Lung microvascular endothelial cell (primary cell): ENCODE measurements at regions not wholly inside any gene's neighbourhood (a gene's known extent, or its start where the extent isn't known, plus 50 kb on each side); places are given as distances from the start of the nearest gene placed in this dataset.

ENCODE experiments used
- DNase-seq, 2 donors: peaks; one replicate each; pipeline versions ENCODE4 v3.0.0 to v3.0.0-alpha.2; 2010; ENCODE audit warnings: low read depth in 2 of 2

GRCh38 chr13:78426183-78426582, 177.2 kb downstream of the POU4F1 start:
- no peak for DNase-seq

GRCh38 chr13:78420814-78421213, 182.5 kb downstream of the POU4F1 start:
- DNase-seq = no peak

DNA sequence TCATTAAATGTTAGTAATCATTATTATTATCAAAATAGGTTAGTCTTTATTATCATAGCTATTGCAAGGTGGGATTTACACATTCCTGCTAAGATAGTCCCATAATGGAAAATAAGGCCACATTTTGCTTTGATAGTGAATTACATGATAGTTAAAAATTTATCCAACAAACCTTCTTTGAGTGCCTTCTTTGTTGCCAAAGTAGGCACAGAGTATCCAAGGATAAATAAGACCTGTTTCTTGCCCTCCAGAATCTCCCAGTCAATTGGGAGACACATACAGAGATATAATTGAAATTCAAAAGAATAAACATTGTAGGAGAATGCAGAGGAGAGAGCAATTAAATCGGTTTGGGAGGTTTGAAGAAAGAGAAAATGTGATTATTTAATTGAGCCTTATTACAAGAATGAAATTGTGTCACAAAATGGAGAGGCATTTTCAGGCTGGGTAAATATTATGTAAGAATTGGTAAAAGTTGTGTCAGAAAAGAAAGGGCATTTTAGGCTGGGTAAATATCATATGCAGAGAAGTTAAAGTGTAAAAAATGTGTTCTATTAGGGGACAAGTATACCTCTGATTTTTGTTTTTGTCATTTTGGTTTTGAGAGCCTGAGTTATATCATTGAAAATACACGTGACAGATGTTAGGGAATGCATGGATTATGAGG, 189.3 kb downstream of the POU4F1 start:
- DNase-seq = no peak

- no peak for DNase-seq
These were observed 192.5 kb downstream of the POU4F1 start for GRCh38 chr13:78410847-78411246.

DNA sequence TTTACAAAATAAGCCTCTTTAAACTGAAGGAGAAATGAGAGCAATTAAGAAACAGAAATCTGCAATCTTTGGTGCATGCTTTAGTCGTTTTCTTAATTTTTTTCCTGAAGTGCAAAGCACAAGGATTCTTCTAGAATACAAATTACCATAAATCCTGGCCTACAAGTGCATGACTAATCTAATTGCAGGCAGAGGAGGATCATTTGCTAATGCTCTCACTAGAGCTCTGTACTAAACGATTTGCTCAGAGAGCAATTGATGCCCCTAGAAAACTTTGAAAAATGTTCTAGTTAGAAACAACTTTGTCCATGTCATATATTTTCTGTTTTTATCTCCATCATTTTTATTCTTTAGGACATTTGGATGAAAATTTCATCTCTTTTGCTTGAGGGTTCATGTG, 193.2 kb downstream of the POU4F1 start:
- DNase-seq = no peak

GRCh38 chr13:78409172-78409571, 194.2 kb downstream of the POU4F1 start:
- no peak for DNase-seq

DNA sequence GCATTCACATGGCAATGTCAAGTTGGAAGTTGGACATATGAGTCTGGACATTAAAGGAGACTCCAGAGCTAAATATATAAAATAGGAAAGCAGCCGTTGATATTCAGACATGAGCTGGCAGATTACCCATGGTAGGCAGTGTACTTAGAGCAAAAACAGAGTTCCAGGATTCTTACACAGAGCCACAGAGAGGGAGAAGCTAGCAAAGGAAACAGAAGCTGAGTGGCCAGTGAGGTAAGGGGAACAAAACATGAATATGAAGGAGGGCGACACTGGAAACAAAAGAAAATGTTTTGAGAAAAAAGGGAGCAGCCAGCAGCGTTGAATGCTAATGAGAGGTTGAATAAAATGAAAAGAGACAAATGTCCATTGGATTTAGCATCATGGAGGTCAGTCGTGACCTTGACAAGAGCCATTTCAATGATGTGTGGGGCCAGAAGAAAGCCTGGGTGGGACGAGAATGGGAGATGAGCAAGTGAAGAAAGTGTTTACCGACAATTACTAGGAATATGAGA, 198.4 kb downstream of the POU4F1 start:
- no peak for DNase-seq

- DNase-seq = no peak
These were observed 200.5 kb downstream of the POU4F1 start for GRCh38 chr13:78402708-78403400.

DNA sequence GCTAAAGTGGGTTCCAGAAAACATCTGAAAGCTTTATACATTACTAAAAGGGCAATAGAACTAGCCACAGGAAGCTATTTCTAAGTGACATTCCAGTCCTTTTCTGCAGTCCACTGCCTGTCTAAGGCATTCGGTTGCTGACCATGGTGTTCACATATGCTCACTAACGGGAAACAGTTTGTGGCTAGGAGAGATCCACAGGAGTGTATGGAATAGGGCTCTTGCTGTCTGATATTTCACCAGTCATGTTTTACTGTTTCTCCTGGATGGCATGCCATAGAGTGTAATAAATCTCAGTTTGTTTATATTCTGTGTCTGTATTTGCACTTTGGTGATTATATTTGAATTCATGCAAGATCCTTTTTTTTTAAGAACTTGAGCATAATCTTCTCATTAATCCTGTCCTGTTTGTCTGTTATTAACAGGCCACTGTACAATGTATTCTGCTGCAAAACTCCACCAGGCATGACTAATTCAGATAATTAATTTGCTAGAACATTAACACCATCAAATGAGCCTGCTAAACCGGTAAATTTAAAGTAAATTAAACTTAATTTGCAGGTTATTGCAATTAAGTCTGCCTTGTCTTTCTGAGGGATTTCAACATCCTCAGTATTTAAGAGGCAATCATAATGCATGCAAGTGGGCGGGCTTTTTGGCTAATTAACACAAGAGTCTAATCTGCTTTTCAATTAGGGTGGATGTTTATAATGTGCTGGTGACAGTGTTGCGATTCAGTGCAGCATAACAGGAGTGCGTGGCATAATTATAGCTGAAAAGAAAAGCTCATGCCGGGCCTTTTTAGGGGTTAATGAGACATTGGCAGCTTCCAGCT, 201.3 kb downstream of the POU4F1 start:
- DNase-seq = no peak

DNA sequence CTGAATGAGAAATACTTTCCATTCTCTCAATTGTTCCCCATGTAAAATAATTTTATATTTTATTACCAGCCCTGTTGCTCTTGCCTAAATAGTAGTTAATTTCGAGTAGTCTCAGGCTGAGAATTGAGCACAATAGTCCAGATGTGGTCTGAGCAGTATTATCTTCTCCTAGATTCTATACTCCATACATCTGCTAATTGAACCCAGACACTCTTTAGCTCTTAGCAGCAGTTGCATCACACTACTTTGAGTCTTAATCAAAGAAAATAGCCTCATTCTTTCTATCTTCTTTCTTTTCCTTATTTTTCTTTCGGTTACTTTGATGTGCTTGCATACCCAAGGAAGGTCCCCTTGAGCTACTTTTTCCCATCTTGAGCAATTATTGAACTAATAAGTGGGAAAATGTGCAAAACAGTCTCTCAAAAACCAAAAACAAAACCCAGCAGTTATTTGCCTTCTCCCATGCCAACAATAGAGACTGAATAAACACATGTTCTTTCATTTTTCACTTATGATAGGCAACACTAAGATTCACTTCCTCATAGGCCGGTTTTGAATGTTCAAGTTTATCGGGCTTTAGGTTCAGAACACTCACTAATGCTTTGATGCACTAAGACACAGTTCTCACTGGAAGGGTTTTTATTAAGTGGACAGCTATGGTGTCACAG, 204.5 kb downstream of the POU4F1 start:
- no peak for DNase-seq

DNA sequence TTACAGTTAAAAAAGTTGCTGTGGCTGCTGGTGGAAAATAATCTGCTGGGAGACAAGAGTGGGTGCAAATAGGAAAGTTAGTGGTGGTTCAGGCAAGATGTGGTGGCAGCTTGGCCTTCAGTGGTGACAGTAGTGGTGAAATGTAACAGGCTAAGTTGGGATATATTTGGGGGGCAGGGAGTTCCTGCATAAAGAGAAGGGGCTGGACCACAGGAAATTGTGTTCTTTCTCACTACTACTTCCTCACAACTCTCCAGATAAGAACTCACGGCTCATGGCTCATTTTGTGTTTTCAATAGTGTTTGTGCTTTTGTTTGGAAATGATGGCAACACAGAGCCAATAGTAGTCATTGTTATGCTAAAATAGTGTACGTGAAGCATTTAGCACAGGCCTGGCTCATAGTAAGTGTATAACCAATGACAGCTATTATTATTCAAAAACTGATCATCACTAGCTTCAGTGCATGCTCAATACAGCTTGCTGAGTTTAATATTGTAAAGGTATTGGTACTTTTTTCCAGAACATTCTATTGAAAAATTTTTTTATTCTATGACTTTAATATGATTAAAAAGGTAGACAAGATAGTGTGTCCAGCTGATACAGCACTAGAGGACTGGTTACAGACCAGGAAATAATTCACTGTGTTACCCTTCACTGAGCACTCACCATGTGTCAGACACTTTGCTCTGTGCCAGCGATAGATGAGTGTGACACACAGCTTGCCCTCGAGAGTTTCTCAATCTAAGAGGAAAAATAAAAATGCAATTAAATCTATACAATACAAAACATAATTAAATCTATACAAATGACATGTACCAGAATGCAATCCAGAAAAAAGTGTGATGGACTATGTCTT, 209.8 kb downstream of the POU4F1 start:
- no peak for DNase-seq

DNA sequence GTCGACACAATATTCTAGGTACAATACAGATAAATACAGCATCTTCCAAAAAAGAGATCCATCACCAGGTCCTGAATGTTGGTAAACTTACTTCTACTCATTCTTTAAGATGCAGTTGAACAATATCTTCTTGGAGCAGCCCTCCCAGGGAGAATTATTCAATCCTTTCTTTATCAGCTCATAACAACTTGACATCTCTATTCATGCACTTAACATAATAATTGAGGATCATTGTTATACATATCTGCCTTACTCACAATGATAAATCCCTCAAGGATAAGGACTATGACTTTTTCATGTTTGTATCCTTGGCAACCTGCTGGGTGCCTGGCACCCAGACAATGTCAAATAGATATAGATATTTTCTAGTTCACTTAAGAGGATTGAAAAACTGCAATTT, 219.5 kb downstream of the POU4F1 start:
- no peak for DNase-seq

GRCh38 chr13:78383071-78383484, 220.3 kb downstream of the POU4F1 start:
- DNase-seq = no peak

DNA sequence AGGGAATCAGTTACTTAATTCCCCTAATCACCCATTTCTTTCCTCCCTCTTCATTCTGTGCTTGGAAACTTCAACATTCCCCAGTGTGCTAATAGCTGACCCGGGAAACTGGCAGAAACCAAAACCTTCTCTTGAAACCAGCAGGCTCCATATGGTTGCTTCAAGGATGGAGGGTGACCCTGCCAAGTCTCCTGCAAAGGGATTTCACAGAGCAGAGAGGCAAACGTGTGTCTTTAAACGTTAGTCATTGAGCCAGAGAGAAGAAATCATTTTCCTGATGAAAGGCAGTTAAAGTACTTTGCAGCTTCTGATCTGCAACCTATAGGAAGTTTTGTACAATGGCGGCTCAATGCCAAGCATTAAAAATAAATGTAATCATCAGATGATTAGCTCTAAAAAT, 220.9 kb downstream of the POU4F1 start:
- no peak for DNase-seq

DNA sequence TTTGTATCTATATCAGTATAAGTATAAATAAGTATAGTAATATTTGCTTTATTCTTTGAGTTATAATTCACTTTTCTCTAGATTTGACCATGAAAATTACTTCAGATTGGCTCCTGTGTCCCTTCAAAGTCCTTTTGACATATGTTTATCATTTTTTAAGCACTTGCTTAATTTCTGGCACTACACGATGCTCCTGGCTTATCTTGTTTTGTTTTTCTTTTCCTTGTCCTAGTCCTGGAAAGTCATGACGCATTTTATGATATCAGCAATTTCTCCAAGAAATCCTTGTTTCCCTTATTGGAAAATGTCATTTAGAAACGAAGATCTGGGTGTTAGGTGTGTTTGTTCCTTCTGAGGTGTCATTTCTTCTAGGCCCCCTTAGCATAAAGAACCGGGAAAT, 226.5 kb downstream of the POU4F1 start:
- DNase-seq = no peak

GRCh38 chr13:78376033-78376432, 227.3 kb downstream of the POU4F1 start:
- no peak for DNase-seq

- no peak for DNase-seq
These were observed 230.8 kb downstream of the POU4F1 start for GRCh38 chr13:78372581-78372980.

GRCh38 chr13:78370231-78370630, 233.1 kb downstream of the POU4F1 start:
- DNase-seq = no peak

- DNase-seq = no peak
These were observed 238.6 kb downstream of the POU4F1 start for GRCh38 chr13:78364711-78365110.

DNA sequence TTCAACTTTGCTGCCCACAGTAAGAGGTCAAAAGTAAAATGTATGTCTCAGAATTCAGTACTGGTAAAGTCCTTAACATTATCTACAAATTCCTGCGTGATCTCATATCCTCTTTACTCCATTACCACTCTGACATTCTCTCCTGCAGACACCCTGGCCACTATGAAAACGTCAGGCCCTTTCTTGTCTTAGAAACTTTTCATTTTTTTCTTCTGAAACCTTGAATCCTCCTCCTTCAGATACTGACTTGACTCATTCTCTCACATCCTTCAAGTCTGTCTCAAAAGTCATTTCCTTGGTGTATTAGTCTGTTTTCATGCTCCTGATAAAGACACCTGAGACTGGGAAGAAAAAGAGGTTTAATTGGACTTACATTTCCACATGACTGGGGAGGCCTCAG, 262.3 kb downstream of the POU4F1 start:
- no peak for DNase-seq

DNA sequence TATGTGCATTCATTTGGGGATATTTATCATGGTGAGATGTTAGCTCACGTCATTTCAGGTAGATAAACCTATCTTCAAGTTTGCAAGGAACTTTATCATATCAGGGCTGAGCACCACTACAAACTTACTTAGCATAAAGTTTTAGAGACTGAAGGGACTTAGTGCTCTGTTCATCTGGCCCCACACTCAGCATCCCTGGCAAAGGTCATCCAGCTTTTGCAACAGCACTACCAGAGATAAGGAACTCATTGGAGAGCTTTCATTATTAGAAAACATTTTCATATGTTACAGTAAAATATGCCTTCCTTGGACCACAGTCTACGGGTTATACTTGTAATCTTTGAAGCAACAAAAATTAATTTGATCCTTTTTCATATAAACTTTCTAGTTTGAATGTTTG, 263.4 kb downstream of the POU4F1 start:
- DNase-seq = no peak
